WTC11 (cell line): ENCODE measurements at regions not wholly inside any gene's neighbourhood (a gene's known extent, or its start where the extent isn't known, plus 50 kb on each side); places are given as distances from the start of the nearest gene placed in this dataset.

Experiments used
- CBFB ChIP-seq: sonication (generic); formaldehyde crosslinking; IDR thresholded peaks from 2 replicates; pipeline ENCODE4 v1.8.1; 2022; ENCODE audit warnings: mild to moderate bottlenecking, low read depth, missing genetic modification reagents
- CTCF ChIP-seq: fragments of 200-600 bp; IDR thresholded peaks from 2 replicates; pipeline ENCODE4 v1.8.0; 2022; ENCODE audit warnings: antibody characterized with exemption
- EMX1 ChIP-seq: fragments of 250-450 bp; sonication (Bioruptor Pico); IDR thresholded peaks from 2 replicates; pipeline ENCODE4 v1.8.0; 2021; ENCODE audit warnings: mild to moderate bottlenecking
- FOXP1 ChIP-seq: sonication (generic); formaldehyde crosslinking; IDR thresholded peaks from 2 replicates; pipeline ENCODE4 v1.8.0; 2022; ENCODE audit warnings: missing genetic modification reagents, mild to moderate bottlenecking, moderate library complexity, borderline replicate concordance
- IRF1 ChIP-seq: sonication (generic); formaldehyde crosslinking; IDR thresholded peaks from 2 replicates; pipeline ENCODE4 v1.8.0; 2023; ENCODE audit warnings: missing genetic modification reagents
- OVOL2 ChIP-seq: fragments of 250-450 bp; sonication (Bioruptor Pico); IDR thresholded peaks from 2 replicates; pipeline ENCODE4 v1.9.0; 2021; ENCODE audit warnings: mild to moderate bottlenecking, borderline replicate concordance
- TCF7 ChIP-seq: sonication (generic); formaldehyde crosslinking; IDR thresholded peaks from 2 replicates; pipeline ENCODE4 v1.8.0; 2022; ENCODE audit warnings: mild to moderate bottlenecking, low read depth, missing genetic modification reagents, moderate library complexity
- USF1 ChIP-seq: sonication (generic); formaldehyde crosslinking; IDR thresholded peaks from 2 replicates; pipeline ENCODE4 v1.8.0; 2022; ENCODE audit warnings: mild to moderate bottlenecking, missing genetic modification reagents
- ZSCAN18 ChIP-seq: fragments of 250-450 bp; sonication (Bioruptor Pico); IDR thresholded peaks from 2 replicates; pipeline ENCODE4 v2.1.2; 2022; ENCODE audit warnings: mild to moderate bottlenecking, moderate library complexity

GRCh38 chr7:119167431-119167830, 942.9 kb downstream of the ANKRD7 start:
- no peak for TF ChIP-seq CTCF
- TF ChIP-seq IRF1 (CRISPR knock-in tag), result no peak
- no peak for TF ChIP-seq FOXP1 (CRISPR knock-in tag)
- no peak for TF ChIP-seq EMX1 (CRISPR knock-in tag)
- TF ChIP-seq OVOL2 (CRISPR knock-in tag), result no peak
- TF ChIP-seq CBFB (CRISPR knock-in tag), result no peak
- no peak for TF ChIP-seq TCF7
- TF ChIP-seq USF1 (CRISPR knock-in tag), result no peak
- TF ChIP-seq ZSCAN18, result no peak
